WTC11 (cell line): ENCODE measurements at regions not wholly inside any gene's neighbourhood (a gene's known extent, or its start where the extent isn't known, plus 50 kb on each side); places are given as distances from the start of the nearest gene placed in this dataset.

Experiments used
- CTCF ChIP-seq: fragments of 200-600 bp; IDR thresholded peaks from 2 replicates; pipeline ENCODE4 v1.8.0; 2022; ENCODE audit warnings: antibody characterized with exemption
- KAT7 ChIP-seq: sonication (generic); formaldehyde crosslinking; IDR thresholded peaks from 2 replicates; pipeline ENCODE4 v1.8.1; 2023; ENCODE audit warnings: missing genetic modification reagents, mild to moderate bottlenecking, borderline replicate concordance
- NFE2L1 ChIP-seq: sonication (generic); formaldehyde crosslinking; IDR thresholded peaks from 2 replicates; pipeline ENCODE4 v1.8.1; 2023; ENCODE audit warnings: missing genetic modification reagents
- NR1H2 ChIP-seq: sonication (generic); formaldehyde crosslinking; IDR thresholded peaks from 2 replicates; pipeline ENCODE4 v1.9.0; 2021; ENCODE audit warnings: mild to moderate bottlenecking, moderate library complexity, missing genetic modification reagents
- SOX15 ChIP-seq: fragments of 250-450 bp; sonication (Bioruptor Pico); IDR thresholded peaks from 2 replicates; pipeline ENCODE4 v1.9.0; 2021; ENCODE audit warnings: mild to moderate bottlenecking
- ZNF232 ChIP-seq: sonication (generic); formaldehyde crosslinking; IDR thresholded peaks from 2 replicates; pipeline ENCODE4 v1.8.0; 2022; ENCODE audit warnings: mild to moderate bottlenecking, missing genetic modification reagents
- TF ChIP-seq, protein P1 (sequence below): sonication (generic); formaldehyde crosslinking; IDR thresholded peaks from 2 replicates; pipeline ENCODE4 v1.8.1; 2023; ENCODE audit warnings: mild to moderate bottlenecking, moderate library complexity, missing genetic modification reagents
- TF ChIP-seq, protein P2 (sequence below): sonication (generic); formaldehyde crosslinking; conservative IDR thresholded peaks from 2 replicates; pipeline ENCODE4 v1.8.1; 2023; ENCODE audit warnings: mild to moderate bottlenecking, low read depth, missing genetic modification reagents, moderate library complexity
- TF ChIP-seq, protein P3 (sequence below): sonication (generic); formaldehyde crosslinking; IDR thresholded peaks from 2 replicates; pipeline ENCODE4 v1.8.1; 2022; ENCODE audit warnings: low read depth, missing genetic modification reagents, borderline replicate concordance
- TF ChIP-seq, protein P4 (sequence below): sonication (generic); formaldehyde crosslinking; IDR thresholded peaks from 2 replicates; pipeline ENCODE4 v1.8.1; 2022; ENCODE audit warnings: low read depth, mild to moderate bottlenecking, moderate library complexity, missing genetic modification reagents, borderline replicate concordance

DNA sequence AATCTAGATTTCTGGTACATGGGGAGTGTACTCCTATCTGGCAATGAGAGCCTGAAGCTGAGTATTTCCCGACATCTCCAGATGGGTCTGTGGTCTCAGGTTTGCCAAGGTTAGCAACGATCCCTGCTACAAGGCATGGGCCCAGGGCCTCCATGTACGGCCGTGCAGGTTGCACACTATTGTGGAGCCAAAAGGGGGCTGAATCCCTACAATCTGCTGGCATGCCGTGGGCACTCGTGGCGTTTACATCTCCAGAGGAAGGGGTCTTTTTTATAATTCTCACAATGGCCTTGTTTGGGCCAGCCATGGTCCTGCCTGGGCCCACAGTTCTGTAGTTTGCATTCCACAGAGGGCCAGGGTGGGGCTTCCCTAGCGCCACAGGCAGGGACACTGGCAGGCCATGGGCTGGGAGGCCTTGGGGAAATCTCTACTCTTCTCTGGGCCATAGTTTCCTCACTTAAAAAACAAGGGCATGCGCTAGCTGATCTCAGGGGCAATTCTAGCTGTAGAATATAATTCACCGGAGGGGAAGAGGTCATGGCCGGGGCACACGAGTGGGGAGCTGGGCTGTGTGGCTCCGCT is 68.9 kb upstream of the TLE3 start:
- TF ChIP-seq NR1H2 (CRISPR knock-in tag) (no peak), CTCF (no peak), NFE2L1 (CRISPR knock-in tag) (no peak), KAT7 (no peak), SOX15 (CRISPR knock-in tag) (no peak), ZNF232 (CRISPR knock-in tag) (no peak)
- TF ChIP-seq, protein P1, sequence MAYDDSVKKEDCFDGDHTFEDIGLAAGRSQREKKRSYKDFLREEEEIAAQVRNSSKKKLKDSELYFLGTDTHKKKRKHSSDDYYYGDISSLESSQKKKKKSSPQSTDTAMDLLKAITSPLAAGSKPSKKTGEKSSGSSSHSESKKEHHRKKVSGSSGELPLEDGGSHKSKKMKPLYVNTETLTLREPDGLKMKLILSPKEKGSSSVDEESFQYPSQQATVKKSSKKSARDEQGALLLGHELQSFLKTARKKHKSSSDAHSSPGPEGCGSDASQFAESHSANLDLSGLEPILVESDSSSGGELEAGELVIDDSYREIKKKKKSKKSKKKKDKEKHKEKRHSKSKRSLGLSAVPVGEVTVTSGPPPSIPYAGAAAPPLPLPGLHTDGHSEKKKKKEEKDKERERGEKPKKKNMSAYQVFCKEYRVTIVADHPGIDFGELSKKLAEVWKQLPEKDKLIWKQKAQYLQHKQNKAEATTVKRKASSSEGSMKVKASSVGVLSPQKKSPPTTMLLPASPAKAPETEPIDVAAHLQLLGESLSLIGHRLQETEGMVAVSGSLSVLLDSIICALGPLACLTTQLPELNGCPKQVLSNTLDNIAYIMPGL (CRISPR knock-in tag) = no peak
- TF ChIP-seq, protein P2, sequence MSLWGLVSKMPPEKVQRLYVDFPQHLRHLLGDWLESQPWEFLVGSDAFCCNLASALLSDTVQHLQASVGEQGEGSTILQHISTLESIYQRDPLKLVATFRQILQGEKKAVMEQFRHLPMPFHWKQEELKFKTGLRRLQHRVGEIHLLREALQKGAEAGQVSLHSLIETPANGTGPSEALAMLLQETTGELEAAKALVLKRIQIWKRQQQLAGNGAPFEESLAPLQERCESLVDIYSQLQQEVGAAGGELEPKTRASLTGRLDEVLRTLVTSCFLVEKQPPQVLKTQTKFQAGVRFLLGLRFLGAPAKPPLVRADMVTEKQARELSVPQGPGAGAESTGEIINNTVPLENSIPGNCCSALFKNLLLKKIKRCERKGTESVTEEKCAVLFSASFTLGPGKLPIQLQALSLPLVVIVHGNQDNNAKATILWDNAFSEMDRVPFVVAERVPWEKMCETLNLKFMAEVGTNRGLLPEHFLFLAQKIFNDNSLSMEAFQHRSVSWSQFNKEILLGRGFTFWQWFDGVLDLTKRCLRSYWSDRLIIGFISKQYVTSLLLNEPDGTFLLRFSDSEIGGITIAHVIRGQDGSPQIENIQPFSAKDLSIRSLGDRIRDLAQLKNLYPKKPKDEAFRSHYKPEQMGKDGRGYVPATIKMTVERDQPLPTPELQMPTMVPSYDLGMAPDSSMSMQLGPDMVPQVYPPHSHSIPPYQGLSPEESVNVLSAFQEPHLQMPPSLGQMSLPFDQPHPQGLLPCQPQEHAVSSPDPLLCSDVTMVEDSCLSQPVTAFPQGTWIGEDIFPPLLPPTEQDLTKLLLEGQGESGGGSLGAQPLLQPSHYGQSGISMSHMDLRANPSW (CRISPR knock-in tag) = no peak
- TF ChIP-seq, protein P3, sequence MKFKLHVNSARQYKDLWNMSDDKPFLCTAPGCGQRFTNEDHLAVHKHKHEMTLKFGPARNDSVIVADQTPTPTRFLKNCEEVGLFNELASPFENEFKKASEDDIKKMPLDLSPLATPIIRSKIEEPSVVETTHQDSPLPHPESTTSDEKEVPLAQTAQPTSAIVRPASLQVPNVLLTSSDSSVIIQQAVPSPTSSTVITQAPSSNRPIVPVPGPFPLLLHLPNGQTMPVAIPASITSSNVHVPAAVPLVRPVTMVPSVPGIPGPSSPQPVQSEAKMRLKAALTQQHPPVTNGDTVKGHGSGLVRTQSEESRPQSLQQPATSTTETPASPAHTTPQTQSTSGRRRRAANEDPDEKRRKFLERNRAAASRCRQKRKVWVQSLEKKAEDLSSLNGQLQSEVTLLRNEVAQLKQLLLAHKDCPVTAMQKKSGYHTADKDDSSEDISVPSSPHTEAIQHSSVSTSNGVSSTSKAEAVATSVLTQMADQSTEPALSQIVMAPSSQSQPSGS (CRISPR knock-in tag) = no peak
- TF ChIP-seq, protein P4, sequence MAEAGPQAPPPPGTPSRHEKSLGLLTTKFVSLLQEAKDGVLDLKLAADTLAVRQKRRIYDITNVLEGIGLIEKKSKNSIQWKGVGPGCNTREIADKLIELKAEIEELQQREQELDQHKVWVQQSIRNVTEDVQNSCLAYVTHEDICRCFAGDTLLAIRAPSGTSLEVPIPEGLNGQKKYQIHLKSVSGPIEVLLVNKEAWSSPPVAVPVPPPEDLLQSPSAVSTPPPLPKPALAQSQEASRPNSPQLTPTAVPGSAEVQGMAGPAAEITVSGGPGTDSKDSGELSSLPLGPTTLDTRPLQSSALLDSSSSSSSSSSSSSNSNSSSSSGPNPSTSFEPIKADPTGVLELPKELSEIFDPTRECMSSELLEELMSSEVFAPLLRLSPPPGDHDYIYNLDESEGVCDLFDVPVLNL = no peak
